PC-3 (cell line): ENCODE measurements at regions not wholly inside any gene's neighbourhood (a gene's known extent, or its start where the extent isn't known, plus 50 kb on each side); places are given as distances from the start of the nearest gene placed in this dataset.

Source experiments
- EZH2 ChIP-seq: fragments of 300-600 bp; sonication (generic); IDR thresholded peaks from one replicate; pipeline ENCODE4 v1.6.1; 2017; ENCODE audit warnings: antibody characterized with exemption, mild to moderate bottlenecking, low read length; ENCODE audit not compliant: unreplicated experiment
- EZH2phosphoT487 ChIP-seq: fragments of 300-600 bp; sonication (generic); IDR thresholded peaks from 2 replicates; pipeline ENCODE4 v1.6.1; 2018; ENCODE audit warnings: mild to moderate bottlenecking, antibody characterized with exemption, low read length, borderline replicate concordance
- TF ChIP-seq, protein P1 (sequence below): fragments of 300-600 bp; sonication (generic); conservative IDR thresholded peaks from 2 replicates; pipeline ENCODE4 v1.5.1; 2017; ENCODE audit warnings: antibody characterized with exemption, low read depth, mild to moderate bottlenecking, low read length

DNA sequence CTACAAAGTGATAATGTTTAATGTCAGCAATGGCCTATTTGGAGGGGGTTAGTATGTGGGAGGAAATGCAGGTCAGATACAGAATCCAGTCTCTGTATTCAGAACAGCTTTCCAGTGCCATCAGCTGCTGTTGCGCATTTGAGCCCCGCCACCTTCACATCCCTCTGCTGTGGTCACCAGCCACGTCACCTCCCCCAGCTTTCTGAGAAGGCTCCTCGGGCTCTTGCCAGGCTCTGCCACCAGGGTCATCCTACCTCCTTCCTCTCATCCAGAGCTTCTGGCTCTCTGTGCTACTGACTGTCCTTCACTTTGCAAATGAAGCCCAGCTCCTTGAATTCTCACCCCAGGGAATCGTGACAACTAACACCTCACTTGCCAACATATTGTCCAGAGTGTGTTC is 138.8 kb downstream of the PIK3R1 start:
- TF ChIP-seq, protein P1, sequence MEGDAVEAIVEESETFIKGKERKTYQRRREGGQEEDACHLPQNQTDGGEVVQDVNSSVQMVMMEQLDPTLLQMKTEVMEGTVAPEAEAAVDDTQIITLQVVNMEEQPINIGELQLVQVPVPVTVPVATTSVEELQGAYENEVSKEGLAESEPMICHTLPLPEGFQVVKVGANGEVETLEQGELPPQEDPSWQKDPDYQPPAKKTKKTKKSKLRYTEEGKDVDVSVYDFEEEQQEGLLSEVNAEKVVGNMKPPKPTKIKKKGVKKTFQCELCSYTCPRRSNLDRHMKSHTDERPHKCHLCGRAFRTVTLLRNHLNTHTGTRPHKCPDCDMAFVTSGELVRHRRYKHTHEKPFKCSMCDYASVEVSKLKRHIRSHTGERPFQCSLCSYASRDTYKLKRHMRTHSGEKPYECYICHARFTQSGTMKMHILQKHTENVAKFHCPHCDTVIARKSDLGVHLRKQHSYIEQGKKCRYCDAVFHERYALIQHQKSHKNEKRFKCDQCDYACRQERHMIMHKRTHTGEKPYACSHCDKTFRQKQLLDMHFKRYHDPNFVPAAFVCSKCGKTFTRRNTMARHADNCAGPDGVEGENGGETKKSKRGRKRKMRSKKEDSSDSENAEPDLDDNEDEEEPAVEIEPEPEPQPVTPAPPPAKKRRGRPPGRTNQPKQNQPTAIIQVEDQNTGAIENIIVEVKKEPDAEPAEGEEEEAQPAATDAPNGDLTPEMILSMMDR = no peak
- TF ChIP-seq EZH2 = no peak
- TF ChIP-seq EZH2phosphoT487 = no peak
